HG03342 (cell line): ENCODE measurements at regions not wholly inside any gene's neighbourhood (a gene's known extent, or its start where the extent isn't known, plus 50 kb on each side); places are given as distances from the start of the nearest gene placed in this dataset.
"Not testable (repeated sequence)": the region's sequence is repeated elsewhere in the genome, so short reads cannot be mapped to it uniquely, and the experiment has no call there.

Source experiments
- ATAC-seq: cut with Tn5 transposase; IDR thresholded peaks from one replicate; pipeline ENCODE4 v1.9.1; 2021; ENCODE audit warnings: mild to moderate bottlenecking, moderate library complexity; ENCODE audit not compliant: unreplicated experiment

DNA sequence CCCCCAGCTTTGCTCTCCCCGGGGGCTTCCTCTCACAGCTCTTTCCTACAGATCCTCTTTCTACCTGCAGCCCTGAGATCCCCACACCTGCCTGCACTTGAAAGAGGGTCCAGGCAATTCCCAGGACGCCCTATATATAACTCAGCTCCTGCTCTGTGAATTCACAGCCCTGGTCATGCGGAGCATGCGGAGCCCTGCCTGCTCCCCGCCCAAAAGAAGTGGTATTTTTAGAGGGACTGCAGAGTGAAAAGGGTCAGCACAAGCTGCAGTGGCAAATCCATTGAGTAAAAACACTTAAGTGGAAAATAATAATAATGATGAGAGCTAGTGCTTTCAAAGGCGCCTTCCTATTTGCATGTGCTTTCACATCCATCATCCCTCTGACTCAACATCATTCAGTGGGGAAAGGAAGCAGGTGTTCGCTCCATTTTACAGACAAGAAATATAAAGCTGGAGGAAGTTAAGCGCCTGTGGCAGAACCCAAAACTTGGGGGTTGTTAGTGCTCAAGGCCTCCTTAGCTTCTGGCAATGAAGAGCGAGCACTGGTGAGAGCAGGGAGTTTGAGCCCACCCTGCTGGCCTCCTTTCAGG is 76.3 kb upstream of the LIPC start:
- no peak for ATAC-seq

GRCh38 chr15:58355973-58356372 is 75.8 kb upstream of the LIPC start:
- ATAC-seq = no peak

DNA sequence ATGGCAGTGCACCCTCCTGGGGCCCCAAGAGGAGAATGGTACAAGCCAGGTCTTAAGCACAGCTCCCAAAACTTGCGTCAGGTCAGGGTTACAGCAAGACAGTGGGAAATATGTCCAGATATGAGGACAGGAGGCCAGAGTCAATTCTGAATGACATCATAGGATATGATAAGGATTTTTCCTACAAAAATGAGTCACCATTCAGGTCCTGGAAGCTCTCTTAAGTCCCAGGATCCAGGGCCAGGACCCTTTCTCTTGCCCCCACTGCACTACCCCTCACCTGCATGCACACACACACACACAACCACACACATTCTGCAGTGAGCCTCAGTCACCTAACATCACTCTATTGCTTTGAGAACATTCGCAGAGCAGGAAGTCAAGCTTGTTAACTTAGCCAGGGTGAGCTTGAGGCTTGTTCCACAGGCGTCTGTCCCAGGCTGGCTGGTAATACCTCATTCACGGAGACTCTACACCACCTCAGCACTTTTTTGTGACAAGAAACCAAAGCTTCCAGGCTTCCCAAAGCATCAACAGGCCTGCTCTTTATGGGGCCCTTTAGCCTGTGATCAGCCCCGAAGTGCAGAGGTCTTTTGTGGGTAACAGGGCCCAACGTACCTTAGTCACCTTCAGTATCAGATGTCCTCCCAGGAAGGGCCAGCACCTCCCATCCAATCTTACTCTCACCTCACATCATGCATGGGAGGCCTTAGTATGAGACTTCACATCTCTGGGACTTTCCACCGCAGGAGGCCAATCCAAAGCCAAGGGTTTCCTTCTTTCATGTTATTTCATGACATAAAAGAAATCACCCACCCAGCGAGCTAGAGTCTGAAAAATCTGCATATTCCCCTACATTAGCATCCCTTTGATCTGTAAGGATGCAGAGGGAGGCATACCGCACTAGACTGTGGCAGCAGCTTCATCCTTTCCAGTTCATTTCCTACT is 74.0 kb upstream of the LIPC start:
- ATAC-seq = no peak

DNA sequence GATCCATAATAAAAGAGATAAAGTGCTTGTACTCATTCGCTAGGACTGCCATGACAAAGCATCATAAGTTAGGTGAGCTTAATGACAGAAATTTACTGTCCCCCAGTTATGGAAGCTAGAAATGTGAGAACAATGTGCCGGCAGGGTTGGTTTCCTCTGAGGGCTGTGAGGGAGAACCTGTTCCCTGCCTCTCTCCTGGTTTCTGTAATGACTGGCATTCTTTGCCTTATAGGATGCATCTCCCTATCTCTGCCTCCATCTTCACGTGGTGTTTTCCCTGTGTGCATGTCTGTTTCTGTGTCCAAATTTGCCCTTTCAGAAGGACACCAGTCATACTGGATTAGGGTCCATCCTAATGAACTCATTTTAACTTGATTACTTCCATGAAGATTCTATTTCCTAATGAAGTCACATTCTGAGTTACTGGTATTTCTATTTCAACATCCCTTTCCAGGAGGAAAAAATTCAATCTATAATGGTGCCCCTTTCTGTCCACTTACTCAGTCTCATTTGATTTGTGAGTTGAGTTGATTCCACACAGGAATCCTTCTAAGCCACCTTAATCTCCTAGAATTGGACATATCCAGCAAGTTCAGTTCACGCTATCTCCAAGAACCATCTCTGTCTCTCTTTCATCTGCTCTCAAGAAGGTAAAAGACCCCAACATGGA is 71.2 kb upstream of the LIPC start:
- ATAC-seq = no peak

DNA sequence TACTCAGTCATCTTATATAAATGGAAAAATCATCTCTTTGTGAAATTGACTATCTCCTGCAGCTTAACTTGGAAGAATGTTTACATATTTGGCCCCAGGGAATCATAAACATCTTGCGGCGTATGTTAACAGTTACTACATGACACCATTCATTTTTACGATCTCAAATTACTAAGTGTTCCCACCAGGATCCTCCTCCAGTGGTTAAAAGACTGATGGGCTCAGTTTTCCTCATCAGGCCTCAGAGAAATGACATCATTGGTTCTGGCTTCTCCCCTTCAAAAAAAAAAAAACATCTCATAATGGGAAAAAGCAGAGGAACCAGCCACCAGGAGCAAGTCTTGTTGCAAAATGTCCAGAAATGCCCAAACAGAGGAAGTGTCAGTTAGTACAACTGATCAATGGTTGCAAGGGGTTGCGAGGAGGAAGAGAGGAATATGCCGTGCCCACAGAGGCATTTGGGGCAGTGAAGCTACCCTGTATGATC is 70.5 kb upstream of the LIPC start:
- no peak for ATAC-seq

DNA sequence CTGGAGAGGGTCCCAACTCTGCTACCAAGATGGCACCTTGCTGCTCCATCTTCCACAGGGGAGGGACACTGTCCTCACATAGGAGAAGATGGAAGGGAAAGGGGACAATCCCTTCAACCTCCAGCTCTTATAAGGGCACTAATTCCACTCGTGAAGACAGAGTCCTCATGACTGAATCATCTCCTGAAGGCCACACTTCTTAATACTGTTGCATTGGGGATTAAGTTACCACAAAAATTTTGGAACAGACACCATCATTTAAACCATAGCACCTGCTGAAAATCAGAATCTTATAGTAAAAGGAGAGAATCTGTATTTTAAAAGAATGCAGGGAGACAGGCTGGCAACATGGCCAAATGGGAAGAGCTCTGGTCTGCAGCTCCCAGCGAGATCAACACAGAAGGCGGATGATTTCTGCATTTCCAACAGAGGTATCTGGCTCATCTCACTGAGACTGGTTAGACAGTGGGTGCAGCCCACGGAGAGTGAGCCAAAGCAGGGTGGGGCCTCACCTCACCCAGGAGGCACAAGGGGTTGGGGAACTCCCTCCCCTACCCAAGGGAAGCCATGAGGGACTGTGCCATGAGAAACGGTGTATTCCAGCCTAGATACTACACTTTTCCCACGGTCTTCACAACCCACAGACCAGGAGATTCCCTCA is 69.4 kb upstream of the LIPC start:
- no peak for ATAC-seq

DNA sequence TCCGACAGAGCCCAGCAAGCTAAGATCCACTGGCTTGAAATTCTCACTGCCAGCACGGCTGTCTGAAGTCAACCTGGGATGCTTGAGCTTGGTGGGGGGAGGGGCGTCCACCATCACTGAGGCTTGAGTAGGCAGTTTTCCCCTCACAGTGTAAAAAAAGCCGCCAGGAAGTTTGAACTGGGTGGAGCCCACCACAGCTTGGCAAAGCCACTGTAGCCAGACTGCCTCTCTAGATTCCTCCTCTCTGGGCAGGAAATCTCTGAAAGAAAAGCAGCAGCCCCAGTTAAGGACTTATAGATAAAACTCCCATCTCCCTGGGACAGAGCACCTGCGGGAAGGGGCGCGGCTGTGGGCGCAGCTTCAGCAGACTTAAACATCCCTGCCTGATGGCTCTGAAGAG is 68.7 kb upstream of the LIPC start:
- not testable (repeated sequence) for ATAC-seq

DNA sequence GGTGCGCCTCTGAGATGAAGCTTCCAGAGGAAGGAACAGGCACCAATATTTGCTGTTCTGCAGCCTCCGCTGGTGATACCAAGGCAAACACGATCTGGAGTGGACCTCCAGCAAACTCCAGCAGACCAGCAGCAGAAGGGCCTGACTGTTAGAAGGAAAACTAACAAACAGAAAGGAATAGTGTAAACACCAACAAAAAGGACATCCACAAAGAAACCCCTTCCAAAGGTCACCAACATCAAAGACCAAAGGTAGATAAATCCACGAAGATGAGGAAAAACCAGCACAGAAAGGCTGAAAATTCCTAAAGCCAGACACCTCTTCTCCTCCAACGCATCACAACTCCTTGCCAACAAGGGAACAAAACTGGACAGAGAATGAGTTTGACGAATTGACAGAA is 68.1 kb upstream of the LIPC start:
- ATAC-seq = not testable (repeated sequence)

- not testable (repeated sequence) for ATAC-seq
Measured at GRCh38 chr15:58365098-58365497, 66.7 kb upstream of the LIPC start.

DNA sequence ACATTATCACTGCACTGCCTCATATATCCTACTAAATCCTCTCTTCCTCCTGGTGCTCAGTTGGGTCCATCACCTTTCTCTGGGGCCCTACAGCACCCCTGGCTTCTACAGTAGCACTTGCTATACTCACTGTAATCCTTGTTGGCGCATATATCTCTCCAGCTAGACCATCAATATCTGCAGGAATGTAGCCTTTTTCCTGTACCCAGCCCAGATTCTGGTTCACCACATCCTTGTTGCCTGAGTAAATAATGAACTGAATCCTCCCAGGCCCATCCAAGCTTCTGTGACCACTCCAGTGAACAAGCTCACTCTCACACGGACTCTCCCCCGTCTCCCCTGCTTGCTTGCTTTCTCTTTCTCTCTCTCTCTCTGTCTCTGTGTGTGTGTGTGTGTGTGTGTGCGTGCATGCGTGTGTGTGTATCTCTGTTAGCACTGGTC is 62.5 kb upstream of the LIPC start:
- ATAC-seq = peak; percentile 71

- no peak for ATAC-seq
Measured at GRCh38 chr15:58369956-58370355, 61.8 kb upstream of the LIPC start.

DNA sequence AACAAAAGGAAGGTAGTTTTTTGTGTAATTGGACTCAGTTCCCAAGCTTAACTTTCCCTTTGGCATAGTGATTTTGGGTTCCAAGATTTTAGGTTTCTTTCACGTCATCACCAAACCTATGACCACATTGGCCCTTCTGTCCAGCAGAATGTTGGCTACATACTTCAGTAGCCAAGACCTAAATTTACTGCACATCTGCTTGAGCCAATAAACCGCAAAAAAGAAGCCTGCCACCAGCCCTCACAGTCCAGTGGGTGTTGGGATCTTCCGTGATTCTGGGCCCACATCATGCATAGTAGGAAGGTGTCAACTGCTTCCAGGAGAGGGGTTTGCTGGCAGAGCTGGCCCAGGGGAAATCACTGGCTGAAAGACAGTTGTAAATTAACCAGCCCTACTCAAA is 57.6 kb upstream of the LIPC start:
- no peak for ATAC-seq

- no peak for ATAC-seq
Measured at GRCh38 chr15:58377193-58377592, 54.6 kb upstream of the LIPC start.

GRCh38 chr15:58378241-58379085 is 53.3 kb upstream of the LIPC start:
- no peak for ATAC-seq

DNA sequence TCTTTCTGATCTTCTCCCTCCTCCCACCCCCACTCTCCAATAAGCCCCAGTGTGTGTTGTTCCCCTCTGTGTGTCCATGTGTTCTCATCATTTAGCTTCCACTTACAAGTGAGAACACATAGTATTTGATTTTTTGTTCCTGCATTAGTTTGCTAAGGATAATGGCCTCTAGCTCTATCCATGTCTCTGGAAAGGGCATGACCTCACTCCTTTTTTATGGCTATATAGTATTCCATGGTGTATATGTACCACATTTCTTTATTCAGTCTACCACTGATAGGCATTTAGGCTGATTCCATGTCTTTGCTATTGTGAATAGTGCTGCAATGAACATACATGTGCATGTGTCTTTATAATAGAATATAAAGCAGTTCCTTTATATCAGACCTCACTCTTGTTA is 52.3 kb upstream of the LIPC start:
- not testable (repeated sequence) for ATAC-seq

GRCh38 chr15:58380280-58380945 is 51.4 kb upstream of the LIPC start:
- ATAC-seq = no peak

- no peak for ATAC-seq
Measured at GRCh38 chr15:58381697-58382096, 50.1 kb upstream of the LIPC start.
